Gastrocnemius medialis (tissue), 4 donors: ENCODE measurements at regions not wholly inside any gene's neighbourhood (a gene's known extent, or its start where the extent isn't known, plus 50 kb on each side); places are given as distances from the start of the nearest gene placed in this dataset.

ENCODE experiments used
- POLR2A ChIP-seq, 2 donors: fragments of 450-650 bp; IDR thresholded peaks; one replicate each; pipeline ENCODE4 v1.6.1; 2017; ENCODE audit warnings: antibody characterized with exemption in 2 of 2, mild to moderate bottlenecking in 2 of 2, moderate library complexity in 2 of 2
- TF ChIP-seq, protein P1 (sequence below), 5 experiments: fragments of 450-650 bp in 3 of 5; fragments of 200-600 bp in 2 of 5; sonication (generic) in 2 of 5; IDR thresholded peaks in 4 of 5; conservative IDR thresholded peaks in 1 of 5; 1 replicate in 4 of 5; 2 replicates in 1 of 5; pipeline ENCODE4 v1.5.1; 2016 to 2019; ENCODE audit warnings: antibody characterized with exemption in 5 of 5, mild to moderate bottlenecking in 3 of 5, moderate library complexity in 3 of 5

DNA sequence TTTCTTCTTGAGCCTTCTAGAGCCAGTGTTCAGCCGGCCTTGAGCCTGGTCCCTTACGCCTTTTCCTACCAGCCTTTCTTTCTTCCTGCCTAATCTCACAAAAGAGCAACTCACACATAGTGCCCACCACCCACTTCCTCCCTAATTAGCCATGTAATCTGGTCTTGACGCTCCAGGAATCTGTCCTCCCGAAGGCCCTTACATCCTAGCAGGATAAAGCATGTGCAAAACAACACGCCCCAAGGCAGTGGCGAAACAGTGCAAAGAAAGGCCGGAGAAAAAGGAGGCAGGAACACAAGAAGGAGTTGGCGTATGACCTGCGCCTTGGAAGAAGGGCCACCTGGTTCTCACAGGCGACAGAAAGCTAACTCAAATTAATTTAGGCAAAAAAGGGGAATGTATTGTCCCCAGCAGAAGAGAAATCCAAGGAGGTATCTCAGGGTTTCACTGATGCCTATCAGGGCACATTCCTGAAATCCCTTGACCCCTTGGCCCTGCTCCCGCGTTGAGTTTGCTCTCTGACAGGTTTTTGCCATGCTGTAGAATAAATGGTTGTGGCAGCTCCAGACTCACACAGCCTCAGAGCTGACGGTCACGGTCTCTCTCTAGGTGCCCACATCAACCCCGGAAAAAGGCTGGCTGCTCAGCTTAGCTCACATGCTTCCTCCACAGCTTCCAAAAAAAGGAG, 79.0 kb downstream of the ZNF281 start:
- TF ChIP-seq POLR2A (IDR thresholded peaks at IDR 0.05): no peak
- TF ChIP-seq, protein P1, sequence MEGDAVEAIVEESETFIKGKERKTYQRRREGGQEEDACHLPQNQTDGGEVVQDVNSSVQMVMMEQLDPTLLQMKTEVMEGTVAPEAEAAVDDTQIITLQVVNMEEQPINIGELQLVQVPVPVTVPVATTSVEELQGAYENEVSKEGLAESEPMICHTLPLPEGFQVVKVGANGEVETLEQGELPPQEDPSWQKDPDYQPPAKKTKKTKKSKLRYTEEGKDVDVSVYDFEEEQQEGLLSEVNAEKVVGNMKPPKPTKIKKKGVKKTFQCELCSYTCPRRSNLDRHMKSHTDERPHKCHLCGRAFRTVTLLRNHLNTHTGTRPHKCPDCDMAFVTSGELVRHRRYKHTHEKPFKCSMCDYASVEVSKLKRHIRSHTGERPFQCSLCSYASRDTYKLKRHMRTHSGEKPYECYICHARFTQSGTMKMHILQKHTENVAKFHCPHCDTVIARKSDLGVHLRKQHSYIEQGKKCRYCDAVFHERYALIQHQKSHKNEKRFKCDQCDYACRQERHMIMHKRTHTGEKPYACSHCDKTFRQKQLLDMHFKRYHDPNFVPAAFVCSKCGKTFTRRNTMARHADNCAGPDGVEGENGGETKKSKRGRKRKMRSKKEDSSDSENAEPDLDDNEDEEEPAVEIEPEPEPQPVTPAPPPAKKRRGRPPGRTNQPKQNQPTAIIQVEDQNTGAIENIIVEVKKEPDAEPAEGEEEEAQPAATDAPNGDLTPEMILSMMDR (IDR thresholded peaks at IDR 0.05 in 4 of 5, conservative IDR thresholded peaks at IDR 0.05 in 1 of 5): no peak
